Smooth muscle cell (in vitro differentiated cells): ENCODE measurements at regions not wholly inside any gene's neighbourhood (a gene's known extent, or its start where the extent isn't known, plus 50 kb on each side); places are given as distances from the start of the nearest gene placed in this dataset.

Experiments
- DNase-seq: peaks from one replicate; lab custom pipeline; 2025; ENCODE audit not compliant: unreplicated experiment; lab: John Stamatoyannopoulos, UW
- H2AFZ ChIP-seq: fragments of 200-600 bp; sonication (generic); 2 replicates; pipeline ENCODE4 v1.6.0; 2016; ENCODE audit warnings: antibody characterized with exemption, low read depth, mild to moderate bottlenecking
- H3F3A ChIP-seq: fragments of 200-600 bp; sonication (generic); 2 replicates; pipeline ENCODE4 v1.6.0; 2017; ENCODE audit warnings: antibody characterized with exemption, low read depth
- H3K27ac ChIP-seq: fragments of 200-600 bp; sonication (generic); 2 replicates; pipeline ENCODE4 v1.5.1; 2016; ENCODE audit warnings: low read depth, mild to moderate bottlenecking
- H3K27me3 ChIP-seq: fragments of 200-600 bp; sonication (generic); 2 replicates; pipeline ENCODE4 v1.6.1; 2016; ENCODE audit warnings: low read depth, mild to moderate bottlenecking
- H3K36me3 ChIP-seq: fragments of 200-600 bp; sonication (generic); 2 replicates; pipeline ENCODE4 v1.5.1; 2016; ENCODE audit warnings: low read depth
- H3K4me1 ChIP-seq: fragments of 200-600 bp; sonication (generic); 2 replicates; pipeline ENCODE4 v1.5.1; 2016; ENCODE audit warnings: low read depth
- H3K4me2 ChIP-seq: fragments of 200-600 bp; sonication (generic); 2 replicates; pipeline ENCODE4 v1.6.0; 2016; ENCODE audit warnings: mild to moderate bottlenecking
- H3K4me3 ChIP-seq: fragments of 200-600 bp; sonication (generic); 2 replicates; pipeline ENCODE4 v1.5.1; 2016; ENCODE audit warnings: mild to moderate bottlenecking
- H3K79me2 ChIP-seq: fragments of 200-600 bp; sonication (generic); 2 replicates; pipeline ENCODE4 v1.6.0; 2016; ENCODE audit warnings: low read depth, mild to moderate bottlenecking
- H3K9ac ChIP-seq: fragments of 200-600 bp; sonication (generic); 2 replicates; pipeline ENCODE4 v1.6.0; 2016; ENCODE audit warnings: low read depth
- H3K9me3 ChIP-seq: fragments of 200-600 bp; sonication (generic); replicated peaks from 2 replicates; pipeline ENCODE4 v1.5.1; 2016; ENCODE audit warnings: low read depth
- H4K20me1 ChIP-seq: fragments of 200-600 bp; sonication (generic); 2 replicates; pipeline ENCODE4 v1.6.0; 2016; ENCODE audit warnings: low read depth
- WGBS: methylation state at CpG from one replicate; pipeline ENCODE4 v1.1.7; 2016; ENCODE audit warnings: low lambda C conversion rate; 5-methylcytosine and 5-hydroxymethylcytosine counted together
- TF ChIP-seq, protein P1 (sequence below): fragments of 200-600 bp; sonication (generic); IDR thresholded peaks from 2 replicates; pipeline ENCODE4 v1.5.1; 2017; ENCODE audit warnings: borderline replicate concordance, mild to moderate bottlenecking, antibody characterized with exemption; ENCODE audit not compliant: insufficient read depth, poor library complexity, severe bottlenecking

DNA sequence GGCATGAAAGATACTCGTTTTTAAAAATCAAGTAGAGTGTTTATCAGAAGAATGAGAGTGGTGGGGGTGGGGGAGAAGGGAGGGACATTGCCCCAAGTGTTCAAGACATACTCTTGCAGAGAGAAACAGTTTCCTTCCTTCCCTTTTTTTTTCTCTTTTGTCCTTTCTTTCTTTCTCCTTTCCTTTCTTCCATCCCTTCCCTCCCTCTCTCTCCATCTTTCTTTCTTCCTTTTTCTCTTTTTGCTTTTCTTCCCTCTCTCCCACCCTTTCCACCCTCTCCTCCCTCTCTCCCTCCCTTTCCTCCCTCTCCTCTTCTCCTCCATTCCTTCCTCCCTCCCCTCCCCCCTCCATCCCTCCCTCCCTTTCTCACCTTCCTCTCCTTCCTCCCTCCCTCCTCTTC is 478.3 kb upstream of the EDIL3 start:
- H3K4me2 ChIP-seq: no peak overlapping the region
- no peak overlapping the region for H3K27ac ChIP-seq
- H3K9ac ChIP-seq: no peak overlapping the region
- no peak for DNase-seq
- H2AFZ ChIP-seq: no peak overlapping the region
- H4K20me1 ChIP-seq: no peaks in the 10 kb centered on the region
- WGBS: 78% methylated on average over 1 of the region's 1 CpG
- no peaks in the 10 kb centered on the region for H3K4me1 ChIP-seq
- H3K4me3 ChIP-seq: no peak overlapping the region
- no peaks in the 10 kb centered on the region for H3F3A ChIP-seq
- no peaks in the 10 kb centered on the region for H3K79me2 ChIP-seq
- no peaks in the 10 kb centered on the region for H3K9me3 ChIP-seq
- H3K36me3 ChIP-seq: no peaks in the 10 kb centered on the region
- H3K27me3 ChIP-seq: no peaks in the 10 kb centered on the region
- TF ChIP-seq, protein P1, sequence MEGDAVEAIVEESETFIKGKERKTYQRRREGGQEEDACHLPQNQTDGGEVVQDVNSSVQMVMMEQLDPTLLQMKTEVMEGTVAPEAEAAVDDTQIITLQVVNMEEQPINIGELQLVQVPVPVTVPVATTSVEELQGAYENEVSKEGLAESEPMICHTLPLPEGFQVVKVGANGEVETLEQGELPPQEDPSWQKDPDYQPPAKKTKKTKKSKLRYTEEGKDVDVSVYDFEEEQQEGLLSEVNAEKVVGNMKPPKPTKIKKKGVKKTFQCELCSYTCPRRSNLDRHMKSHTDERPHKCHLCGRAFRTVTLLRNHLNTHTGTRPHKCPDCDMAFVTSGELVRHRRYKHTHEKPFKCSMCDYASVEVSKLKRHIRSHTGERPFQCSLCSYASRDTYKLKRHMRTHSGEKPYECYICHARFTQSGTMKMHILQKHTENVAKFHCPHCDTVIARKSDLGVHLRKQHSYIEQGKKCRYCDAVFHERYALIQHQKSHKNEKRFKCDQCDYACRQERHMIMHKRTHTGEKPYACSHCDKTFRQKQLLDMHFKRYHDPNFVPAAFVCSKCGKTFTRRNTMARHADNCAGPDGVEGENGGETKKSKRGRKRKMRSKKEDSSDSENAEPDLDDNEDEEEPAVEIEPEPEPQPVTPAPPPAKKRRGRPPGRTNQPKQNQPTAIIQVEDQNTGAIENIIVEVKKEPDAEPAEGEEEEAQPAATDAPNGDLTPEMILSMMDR: no peak

DNA sequence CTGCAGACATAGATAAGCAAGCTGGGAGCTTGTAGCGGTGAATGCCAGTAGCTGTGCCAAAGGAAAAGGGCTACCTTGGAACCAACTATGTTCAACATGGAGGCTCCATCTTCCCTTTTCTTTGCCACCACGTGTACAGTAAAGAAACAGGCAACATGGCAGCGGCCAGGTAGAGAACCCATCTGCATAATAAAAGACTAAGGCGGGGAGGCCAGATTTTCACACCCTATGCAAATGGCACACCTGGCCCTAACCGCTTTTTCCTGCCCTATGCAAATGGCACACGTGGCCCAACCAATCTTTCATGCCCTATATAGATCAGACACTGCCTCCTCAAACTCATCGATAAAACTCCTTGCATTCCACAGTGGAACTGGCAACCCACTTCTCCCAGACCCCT is 477.5 kb upstream of the EDIL3 start:
- TF ChIP-seq, protein P1: no peak
- Histone ChIP-seq H3K79me2 (no peaks in the 10 kb centered on the region), H3K27ac (no peak overlapping the region), H2AFZ (no peak overlapping the region), H3F3A (no peaks in the 10 kb centered on the region), H3K4me1 (no peaks in the 10 kb centered on the region), H4K20me1 (no peaks in the 10 kb centered on the region), H3K27me3 (no peaks in the 10 kb centered on the region), H3K36me3 (no peaks in the 10 kb centered on the region), H3K9ac (no peak overlapping the region), H3K4me3 (no peak overlapping the region), H3K9me3 (no peaks in the 10 kb centered on the region), H3K4me2 (no peak overlapping the region)
- no peak for DNase-seq
- WGBS: 86% methylated on average over 7 of the region's 7 CpGs

DNA sequence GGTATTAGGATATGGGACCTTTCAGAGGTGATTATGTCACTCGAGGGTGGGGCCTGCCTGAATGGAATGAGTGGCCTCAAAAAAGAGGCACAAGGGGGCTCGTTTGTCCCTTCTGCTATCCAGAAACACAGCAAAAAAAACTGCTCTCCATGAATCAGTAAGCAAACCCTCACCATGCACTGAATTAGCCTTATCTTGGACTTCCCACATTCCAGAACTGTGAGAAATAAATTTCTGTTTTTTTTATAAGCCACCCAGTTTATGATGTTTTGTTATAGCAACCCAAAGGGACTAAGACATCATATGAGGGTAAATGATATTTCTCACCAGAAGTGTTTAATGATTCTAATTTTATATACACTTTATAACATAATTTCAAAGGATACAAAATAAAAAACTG is 476.6 kb upstream of the EDIL3 start:
- Histone ChIP-seq H3K9ac (no peak overlapping the region), H4K20me1 (no peaks in the 10 kb centered on the region), H3K79me2 (no peaks in the 10 kb centered on the region), H3F3A (no peaks in the 10 kb centered on the region), H3K27me3 (no peaks in the 10 kb centered on the region), H3K4me3 (no peak overlapping the region), H3K4me1 (no peaks in the 10 kb centered on the region), H3K4me2 (no peak overlapping the region), H2AFZ (no peak overlapping the region), H3K36me3 (peaks cover 6% of the 10 kb centered on the region), H3K9me3 (no peaks in the 10 kb centered on the region), H3K27ac (no peak overlapping the region)
- TF ChIP-seq, protein P1: no peak
- WGBS: 71% methylated on average over 2 of the region's 2 CpGs
- no peak for DNase-seq

DNA sequence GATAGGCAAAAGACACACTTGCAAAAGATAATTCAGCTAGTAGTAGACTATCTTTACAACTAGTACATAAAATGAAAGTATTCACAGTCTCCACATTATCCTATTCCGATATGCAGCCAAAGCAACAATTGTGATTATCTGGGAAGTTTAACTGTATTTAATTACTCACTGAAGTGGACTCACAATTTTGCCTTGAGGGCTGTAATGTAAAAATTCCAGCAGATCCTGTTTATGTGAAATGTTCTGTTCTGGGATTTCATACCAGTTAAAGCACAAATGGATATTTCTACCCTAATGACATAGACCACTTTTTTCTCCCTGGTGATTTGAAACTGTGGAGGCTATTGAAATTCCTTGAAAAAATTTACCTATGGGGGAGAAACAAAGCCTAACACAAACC is 474.4 kb upstream of the EDIL3 start:
- H3K79me2 ChIP-seq: no peaks in the 10 kb centered on the region
- no peaks in the 10 kb centered on the region for H3K27me3 ChIP-seq
- H3K4me1 ChIP-seq: no peaks in the 10 kb centered on the region
- no peaks in the 10 kb centered on the region for H4K20me1 ChIP-seq
- H3K4me2 ChIP-seq: no peak overlapping the region
- peaks cover 6% of the 10 kb centered on the region for H3K36me3 ChIP-seq
- H3K9me3 ChIP-seq: no peaks in the 10 kb centered on the region
- H2AFZ ChIP-seq: no peak overlapping the region
- TF ChIP-seq, protein P1: no peak
- no peaks in the 10 kb centered on the region for H3F3A ChIP-seq
- 88% methylated on average over 1 of the region's 1 CpG for WGBS
- no peak overlapping the region for H3K27ac ChIP-seq
- H3K4me3 ChIP-seq: no peak overlapping the region
- no peak overlapping the region for H3K9ac ChIP-seq
- no peak for DNase-seq
